NCI-H146 treated with DMSO at 0.1 percent for 48 hours (cell line): ENCODE measurements at regions not wholly inside any gene's neighbourhood (a gene's known extent, or its start where the extent isn't known, plus 50 kb on each side); places are given as distances from the start of the nearest gene placed in this dataset.
"Not testable (repeated sequence)": the region's sequence is repeated elsewhere in the genome, so short reads cannot be mapped to it uniquely, and the experiment has no call there.

Experiments used
- DNase-seq: peaks from one replicate; lab custom pipeline; 2025; ENCODE audit not compliant: unreplicated experiment; lab: John Stamatoyannopoulos, UW

DNA sequence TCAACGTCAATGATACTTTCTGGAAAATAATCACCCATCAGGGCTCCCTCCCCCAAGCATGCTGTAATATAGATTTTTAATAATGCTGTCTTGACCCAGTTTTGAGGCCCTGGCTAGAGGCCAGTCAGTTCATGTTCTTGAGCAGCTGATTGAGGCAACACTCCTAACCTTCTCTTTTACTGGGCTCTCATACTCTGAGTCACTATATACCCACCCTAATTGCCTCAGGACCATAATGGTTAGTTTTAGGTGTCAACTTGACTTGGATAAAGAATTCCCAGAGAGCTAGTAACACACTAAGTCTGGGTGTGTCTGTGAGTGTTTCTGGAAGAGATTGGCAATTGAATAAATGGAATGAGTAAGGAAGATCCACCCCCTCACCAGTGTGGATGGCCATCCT, 527.0 kb upstream of the ATP2B1 start:
- no peak for DNase-seq

DNA sequence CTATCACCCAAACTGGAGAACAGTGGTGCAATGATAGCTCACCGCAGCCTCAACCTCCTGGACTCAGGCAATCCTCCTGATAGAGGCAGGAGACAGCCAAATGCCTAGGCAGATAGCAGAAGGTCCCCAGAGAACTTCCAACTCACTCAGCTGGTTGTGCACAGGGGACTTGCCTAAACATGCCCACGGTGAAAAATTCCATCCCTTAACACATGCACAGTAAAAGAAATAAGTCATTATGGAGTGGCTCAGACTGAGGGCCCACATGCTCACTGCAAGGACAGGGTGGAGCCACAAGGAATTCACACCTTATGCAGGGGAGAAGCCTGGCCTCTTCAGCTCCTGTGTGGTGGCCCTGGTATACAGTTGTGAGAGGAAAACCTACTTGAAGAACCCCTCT, 525.8 kb upstream of the ATP2B1 start:
- DNase-seq: no peak

DNA sequence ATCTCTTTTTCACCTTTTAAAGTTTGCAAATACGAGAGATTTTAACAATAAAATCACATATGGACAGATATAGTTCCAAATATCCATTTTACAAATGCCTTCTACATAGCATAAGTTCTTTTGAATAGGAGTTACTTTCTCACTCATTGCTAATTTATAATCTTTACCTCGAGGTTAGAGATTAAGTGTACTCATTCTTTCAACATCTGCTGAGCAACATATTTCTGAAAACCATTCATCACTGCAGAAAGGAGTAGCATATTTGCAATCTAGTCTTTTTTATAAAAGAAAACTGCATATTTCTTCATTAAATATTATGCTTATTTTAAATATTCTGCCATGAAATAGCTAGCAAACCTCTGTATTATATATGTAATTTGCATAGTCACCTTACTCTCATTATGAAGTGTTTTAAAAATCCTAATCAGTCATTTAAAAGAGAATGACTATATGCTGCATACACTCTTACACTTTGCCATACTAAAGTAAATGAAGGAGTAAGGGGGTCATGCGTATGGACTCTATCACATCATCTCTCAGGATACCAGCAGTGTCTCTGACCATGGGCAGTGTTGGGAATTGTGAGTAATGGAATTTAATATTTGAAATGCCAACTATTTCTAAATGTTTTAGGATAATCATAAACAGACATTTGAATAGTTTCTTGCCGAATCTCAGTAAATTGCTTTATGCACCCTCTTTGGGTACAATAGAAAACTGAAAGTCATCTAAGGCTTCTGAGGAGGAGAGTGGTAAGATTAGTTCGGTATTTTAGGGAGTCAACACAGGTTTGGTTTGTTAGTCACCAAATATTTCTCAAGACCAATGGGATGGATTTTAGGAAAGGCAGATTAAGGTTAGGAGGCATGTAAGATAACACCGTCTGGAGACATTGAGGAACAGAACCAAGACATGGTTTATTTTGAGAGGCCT, 524.8 kb upstream of the ATP2B1 start:
- no peak for DNase-seq

DNA sequence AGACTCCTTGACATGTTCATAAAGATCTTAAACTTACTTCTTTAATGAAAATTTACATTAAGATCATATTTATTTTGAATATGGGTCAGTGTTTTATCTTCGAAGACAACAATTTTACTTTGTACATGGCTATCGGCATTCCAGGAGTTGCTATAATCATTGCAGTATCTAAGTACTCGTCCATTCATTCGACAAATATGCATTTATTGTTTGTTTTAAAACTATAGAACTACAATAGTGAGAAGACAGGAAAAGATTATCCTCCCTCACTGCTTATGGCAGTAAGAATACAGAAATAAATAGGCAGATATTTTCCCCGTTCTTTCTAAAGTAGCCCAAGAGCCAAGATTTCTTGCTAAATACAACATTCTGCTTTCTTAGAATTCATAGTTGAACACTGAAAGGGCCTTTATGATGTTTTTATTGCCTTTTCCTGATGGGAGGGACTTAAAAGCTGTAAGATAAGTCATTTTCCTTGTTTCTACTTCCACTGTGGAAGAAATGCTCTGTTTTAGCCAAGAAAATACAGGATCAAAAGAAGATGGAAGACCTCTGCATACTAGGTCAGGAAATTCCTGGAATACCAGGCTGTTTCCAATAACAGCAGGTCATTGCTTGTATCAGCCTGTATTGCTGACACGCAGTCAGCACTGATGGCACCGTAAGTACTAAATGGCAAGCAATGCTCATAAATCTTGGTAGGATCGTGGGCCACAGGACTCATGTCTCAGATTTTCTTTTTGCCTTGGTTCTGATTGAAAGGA, 521.0 kb upstream of the ATP2B1 start:
- no peak for DNase-seq

DNA sequence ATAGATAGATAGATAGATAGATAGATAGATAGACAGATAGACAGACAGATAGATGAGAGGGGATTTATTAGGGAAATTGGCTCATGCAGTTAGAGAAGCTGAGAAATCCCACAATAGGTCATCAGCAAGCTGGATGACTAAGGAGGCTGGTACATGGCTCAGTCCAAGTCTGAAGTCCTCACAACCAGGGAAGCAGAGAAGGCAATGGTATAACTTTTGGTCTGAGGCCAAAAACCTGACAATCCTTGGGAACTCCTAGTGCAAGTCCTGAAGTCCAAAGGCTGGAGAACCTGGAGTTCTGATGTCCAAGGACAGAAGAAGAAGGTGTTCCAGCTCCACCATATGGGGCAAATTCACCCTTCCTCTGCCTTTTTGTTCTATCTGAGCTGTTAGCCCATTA, 517.6 kb upstream of the ATP2B1 start:
- DNase-seq: no peak

DNA sequence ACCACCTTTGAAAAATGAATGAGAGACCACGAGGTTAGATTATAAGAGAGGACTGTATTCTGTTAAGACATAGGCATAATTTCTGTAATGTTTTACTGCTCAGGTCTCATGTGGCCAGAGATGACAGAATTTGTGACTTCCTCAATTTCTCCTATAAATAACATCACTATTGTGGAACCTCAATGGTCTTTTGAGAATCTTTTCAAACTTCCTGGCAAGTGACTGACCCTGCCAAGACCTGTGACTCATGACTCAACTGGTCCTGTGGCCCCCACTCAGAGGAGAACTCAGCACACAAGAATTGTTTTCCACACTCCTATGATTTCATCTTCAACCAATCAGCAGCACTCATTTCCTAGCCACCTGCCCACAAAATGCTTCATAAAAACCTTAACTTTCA, 508.2 kb upstream of the ATP2B1 start:
- DNase-seq: no peak

DNA sequence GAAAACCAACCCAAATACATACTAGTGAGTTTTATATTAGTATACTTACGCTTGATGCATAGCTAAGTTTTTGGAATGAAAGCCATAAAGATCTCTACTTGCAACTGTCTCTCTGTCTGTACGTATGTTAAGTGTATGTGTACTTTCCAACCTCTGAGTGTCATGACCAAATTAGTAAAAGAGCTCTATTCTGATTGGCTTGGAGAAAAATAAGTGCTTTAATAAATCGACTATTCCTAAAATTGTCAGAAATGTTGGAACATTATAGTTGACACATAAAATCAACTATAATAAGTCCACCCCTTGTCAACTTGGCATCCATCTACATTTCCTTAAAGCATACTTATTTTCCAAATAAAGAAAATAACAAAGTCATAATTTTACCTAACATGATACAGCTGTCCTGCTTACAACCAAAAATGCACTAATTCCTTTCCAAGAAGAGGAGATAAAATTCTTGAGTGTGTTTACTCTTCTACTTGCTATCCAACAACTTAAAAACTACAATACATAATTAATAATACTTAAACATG, 507.4 kb upstream of the ATP2B1 start:
- DNase-seq: no peak

DNA sequence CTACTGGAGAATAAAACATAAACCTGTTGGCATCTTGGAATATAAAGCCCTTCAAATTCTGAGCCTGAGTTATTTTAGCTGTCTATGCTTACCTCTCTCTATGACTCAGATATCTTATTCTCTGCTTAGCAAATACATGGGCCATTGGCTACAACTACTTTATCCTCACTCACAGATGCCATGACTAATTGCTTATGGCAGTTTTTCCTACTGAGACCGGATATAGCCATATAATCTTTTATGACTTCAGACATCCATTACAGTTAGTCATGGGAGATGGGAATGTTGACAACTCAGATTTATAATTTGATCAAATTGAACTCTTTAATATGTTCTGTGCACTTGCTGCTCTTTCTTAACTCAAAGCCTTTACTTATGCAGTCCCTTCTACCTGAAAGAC, 502.4 kb upstream of the ATP2B1 start:
- no peak for DNase-seq

DNA sequence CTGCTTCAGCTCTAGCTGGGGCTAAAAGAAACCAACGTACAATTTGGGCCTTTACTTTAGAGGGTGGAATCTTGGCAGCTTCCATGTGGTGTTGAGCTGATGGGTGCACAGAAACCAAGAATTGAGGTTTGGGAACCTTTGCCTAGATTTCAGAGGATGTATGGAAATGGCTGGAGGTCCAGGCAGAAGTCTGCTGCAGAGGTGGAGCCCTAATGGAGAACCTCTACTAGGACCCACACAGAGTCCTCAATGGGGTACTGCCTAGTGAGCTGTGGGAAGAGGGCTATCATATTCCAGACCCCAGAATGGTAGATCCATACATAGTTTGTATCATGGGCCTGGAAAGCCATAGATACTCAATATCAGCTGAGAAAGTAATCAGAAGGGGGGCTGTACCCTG, 500.4 kb upstream of the ATP2B1 start:
- no peak for DNase-seq

DNA sequence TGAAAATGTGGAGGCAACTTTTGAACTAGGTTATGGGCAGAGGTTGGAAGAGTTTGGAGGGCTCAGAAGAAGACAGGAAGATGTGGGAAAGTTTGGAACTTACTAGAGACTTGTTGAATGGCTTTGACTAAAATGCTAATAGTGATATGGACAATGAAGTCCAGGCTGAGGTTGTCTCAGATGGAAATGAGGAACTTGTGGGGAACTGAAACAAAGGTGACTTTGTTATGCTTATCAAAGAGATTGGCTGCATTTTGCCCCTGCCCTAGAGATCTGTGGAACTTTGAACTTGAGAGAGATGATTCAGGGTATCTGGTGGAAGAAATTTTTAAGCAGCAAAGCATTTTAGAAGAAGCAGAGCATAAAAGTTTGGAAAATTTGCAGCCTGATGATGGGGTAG, 499.7 kb upstream of the ATP2B1 start:
- not testable (repeated sequence) for DNase-seq

DNA sequence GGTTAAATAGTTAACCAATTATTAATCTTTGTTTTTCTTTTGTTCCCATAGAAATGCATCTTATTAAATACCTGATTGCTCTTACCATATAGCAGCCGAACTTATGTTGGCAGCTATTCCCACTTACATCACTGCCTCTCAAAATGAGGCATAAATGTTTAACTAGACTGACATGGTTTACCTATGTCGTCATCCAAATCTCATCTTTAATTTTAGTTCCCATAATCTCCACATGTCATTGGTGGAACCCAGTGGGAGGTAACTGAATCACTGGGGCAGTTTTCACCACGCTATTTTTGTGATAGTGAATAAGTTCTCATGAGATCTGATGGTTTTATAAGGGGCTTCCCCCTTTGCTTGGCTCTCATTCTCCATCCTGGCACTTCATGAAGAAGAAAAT, 499.2 kb upstream of the ATP2B1 start:
- DNase-seq: no peak

DNA sequence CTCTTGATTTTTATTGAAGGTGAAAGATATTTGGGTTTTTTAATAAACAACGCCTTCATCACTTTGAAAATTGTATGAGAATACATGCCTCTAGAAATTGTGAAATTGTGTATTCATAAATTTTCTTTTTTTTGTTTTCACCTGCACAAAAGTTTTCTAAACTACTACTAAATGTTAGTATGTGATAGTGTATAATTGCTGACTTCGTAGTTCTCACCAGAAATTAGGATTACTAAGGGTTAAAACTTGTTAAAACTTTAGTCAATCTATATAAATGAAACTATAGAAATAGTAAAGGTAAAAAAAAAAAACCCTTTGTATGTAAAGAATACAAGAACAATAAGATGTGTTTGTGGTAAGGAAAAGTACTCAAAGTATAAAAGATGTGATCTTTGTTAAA, 496.5 kb upstream of the ATP2B1 start:
- DNase-seq: no peak

DNA sequence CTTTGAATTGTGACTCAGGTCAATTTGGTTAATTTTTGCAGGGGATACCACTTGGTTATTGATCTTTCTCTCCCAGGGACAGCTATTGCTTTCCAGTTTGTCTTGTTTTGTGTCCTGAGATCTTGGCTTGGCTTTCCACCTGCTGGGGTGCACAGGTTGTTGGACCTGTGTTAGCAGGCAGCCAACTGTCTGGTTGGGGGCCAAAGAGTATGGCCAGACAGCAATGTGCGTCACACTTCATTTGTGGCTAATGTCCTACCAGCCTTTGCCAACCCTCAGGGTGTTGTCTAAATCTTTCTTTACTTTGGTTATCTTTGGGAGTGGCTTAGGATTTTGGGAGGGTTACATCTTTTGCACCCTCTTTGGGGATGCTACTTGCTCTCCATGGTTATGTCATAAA, 494.9 kb upstream of the ATP2B1 start:
- DNase-seq: no peak

DNA sequence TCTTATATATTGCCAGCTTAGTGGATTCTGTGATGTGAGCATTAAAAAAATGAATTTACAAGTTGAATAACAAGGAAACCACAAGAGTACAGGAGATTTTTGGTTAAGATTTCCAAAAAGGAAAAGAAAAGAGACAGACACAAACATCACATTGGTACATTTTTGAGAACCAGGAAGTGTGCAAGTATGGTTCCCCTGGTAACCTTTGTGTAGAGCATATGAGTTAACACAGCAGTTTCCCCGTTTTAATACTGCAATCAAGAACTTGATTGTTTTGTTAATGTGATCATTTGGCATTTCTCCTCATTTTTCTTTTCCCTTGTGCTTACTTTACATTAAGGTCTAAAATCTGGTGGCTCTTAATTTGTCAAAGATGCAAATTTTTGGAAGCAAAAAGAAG, 490.4 kb upstream of the ATP2B1 start:
- no peak for DNase-seq

DNA sequence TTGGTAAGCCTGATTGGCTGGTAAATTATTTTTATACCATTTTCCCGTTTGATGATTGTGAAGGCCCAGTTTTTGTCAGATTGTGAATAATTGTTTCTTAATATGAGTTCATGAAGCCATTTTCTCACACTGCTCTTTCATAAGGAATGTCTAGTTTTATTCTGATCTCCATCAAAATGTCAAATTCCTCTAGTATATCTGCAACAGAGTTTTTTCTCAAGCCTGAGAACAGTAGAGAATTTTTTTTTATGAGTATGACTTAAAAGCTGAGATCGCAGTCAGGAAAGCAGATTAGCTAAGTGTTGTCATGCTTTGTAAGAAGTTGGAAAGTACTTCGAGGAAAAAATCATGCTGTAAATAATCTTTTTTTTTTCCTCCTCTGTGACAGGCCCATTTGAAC, 484.9 kb upstream of the ATP2B1 start:
- no peak for DNase-seq

DNA sequence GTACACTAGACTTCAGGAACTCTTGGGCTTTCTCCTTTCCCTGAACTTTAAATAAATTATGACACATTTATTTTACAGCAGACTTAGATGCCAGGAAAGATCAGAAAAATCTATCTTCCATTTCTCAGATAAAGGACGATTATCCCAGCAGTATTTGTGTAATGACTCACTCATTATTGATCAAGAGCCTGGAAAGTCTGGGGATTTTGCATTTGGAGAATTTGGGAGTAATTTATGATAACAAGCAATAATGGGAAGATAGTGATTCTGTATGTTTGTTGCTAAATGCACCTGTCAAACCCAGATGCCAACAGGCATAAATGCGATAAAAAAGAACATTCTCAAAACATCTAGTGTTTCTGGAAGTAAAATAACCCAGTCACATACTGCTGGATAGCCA, 480.2 kb upstream of the ATP2B1 start:
- DNase-seq: no peak

DNA sequence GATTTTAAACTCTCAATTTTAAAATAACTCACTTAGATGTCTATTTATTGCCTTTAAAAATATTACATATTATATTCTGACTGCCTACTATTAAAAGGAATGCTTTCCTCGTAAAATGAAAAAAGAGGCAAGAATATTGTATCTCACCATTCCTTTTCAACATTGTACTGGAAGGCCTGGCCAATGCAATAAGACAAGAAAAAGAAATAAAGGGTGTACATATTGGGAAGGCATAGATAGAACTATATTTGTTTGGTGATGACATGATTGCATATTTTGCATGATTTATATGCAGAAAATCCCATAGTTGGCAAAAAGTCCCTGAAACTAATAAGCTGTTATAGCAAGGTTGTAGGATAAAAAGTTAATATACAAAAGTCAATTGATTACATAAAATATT, 474.6 kb upstream of the ATP2B1 start:
- DNase-seq: no peak

DNA sequence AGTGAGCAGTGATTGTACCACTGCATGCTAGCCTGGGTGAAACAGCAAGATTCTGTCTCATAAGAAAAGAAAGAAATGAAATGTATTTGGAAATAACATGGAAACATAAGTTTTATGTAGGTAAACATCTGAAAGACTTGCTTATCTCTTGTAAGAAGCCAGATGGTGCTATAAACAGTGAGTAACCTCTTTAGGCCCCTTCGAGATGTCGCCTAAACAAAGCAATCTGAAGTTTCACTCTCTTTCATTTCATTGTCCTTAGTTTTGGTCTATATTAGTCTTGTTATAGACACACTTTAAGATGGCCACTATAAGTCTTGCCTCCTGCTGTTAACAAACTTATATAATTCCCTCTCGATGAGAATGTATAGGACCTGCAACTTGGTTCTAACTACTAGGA, 472.6 kb upstream of the ATP2B1 start:
- DNase-seq: no peak

DNA sequence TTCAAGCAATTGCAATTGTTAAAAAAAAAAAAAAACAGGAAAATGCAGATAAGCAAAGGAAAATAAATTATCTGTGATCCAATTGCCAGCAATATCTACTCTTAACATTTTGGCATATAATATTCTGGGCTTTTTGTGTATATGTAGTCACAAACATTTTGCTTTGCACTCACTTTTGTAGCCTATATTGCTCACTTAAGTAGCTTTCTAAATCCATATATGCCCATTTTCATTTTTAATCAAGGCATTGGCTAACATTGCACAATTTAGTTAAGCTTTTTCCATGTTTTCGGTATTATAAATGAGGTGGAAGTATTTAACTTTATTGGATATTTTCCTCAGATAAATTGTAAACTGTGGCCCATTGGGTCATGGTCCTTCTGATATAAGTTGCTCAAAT, 466.3 kb upstream of the ATP2B1 start:
- no peak for DNase-seq

DNA sequence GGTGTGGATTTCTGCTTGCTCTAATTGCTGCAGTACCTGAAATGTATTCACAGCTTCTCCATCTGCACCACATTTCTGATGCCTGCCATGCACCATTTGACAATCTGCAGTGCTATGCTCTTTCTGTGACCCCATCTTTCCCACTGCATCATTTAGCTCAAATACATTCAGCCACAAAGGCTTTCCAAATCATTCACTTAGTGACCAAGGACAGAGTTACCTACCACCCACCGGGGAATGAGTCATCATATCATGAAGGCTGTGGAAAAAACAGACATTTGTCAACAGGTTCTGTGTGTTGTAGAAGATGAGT, 465.5 kb upstream of the ATP2B1 start:
- DNase-seq: no peak

DNA sequence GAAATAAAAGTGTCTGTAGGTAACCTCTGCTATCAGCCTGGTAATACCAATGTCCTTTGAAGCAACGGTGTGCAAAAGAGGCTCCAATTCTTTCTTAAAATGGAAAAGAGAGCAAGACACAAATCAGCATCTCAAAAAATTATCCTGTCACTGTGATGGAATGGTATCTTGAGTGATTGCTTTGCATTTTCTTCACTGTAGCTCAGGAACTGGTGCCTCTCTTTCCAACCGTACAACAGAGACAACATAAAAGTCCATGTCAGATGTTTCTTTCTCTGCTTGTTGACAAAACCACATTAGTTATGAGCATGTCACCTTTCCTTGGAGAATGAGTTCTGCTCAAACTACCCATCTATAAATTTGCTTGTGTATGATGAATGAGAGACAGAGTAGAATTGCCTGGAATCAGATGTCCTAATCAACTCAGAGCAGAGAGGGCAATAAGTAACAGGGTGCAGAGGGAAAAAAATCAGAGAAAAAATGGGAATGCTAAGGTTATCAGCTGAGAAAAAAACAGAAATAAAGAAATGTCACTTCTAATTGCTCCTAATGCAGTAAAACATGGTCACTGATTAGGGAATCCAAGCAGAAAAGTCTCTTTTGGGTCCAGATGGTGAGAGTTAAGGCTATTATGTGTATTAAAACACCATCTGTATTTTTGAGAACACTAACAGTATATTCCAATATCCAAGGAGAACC, 465.0 kb upstream of the ATP2B1 start:
- no peak for DNase-seq

DNA sequence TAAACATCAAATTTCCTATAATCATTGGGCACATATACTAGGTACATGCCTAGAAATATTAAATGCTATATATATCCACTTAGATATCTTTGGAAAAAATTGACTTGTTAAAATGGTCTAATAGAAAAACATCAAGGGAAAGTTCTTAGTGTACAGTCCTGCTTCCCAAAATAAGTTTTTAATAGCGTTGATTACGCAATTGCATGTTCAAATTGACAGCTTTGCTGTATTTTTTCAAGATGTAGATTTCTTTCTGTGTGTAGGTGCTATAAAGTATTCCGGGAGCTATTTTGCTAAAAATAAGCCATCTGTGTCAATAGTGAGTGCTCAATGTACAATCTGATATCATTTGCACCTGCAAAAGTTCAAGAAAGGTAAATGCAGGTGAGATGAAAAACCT, 463.9 kb upstream of the ATP2B1 start:
- no peak for DNase-seq
